Mesothelial cell of epicardium (in vitro differentiated cells): ENCODE measurements at regions not wholly inside any gene's neighbourhood (a gene's known extent, or its start where the extent isn't known, plus 50 kb on each side); places are given as distances from the start of the nearest gene placed in this dataset.
A peak's percentile ranks its signal among the peaks of the same experiment; 100 is the strongest.
"Not testable (repeated sequence)": the region's sequence is repeated elsewhere in the genome, so short reads cannot be mapped to it uniquely, and the experiment has no call there.

Experiments used
- DNase-seq, 2 experiments: peaks; one replicate each; pipeline ENCODE4 v3.0.0; 2021; ENCODE audit warnings: low spot score in 2 of 2; ENCODE audit not compliant: unreplicated experiment in 2 of 2
- H3K27ac Mint-ChIP-seq: 2 replicates; pipeline ENCODE4 v1.8.0; 2021; ENCODE audit warnings: mixed read lengths
- H3K27me3 Mint-ChIP-seq: 2 replicates; pipeline ENCODE4 v1.8.0; 2021; ENCODE audit warnings: low read depth, mixed read lengths
- H3K36me3 Mint-ChIP-seq: 2 replicates; pipeline ENCODE4 v1.8.0; 2021; ENCODE audit warnings: mixed read lengths
- H3K4me1 Mint-ChIP-seq: 2 replicates; pipeline ENCODE4 v1.8.0; 2021; ENCODE audit warnings: mixed read lengths
- H3K4me3 Mint-ChIP-seq: 2 replicates; pipeline ENCODE4 v1.8.0; 2021; ENCODE audit warnings: mild to moderate bottlenecking, moderate library complexity, mixed read lengths
- H3K9me3 Mint-ChIP-seq: 2 replicates; pipeline ENCODE4 v1.8.0; 2021; ENCODE audit warnings: mixed read lengths
- CTCF ChIP-seq: fragments of 200-600 bp; sonication (generic); IDR thresholded peaks from one replicate; pipeline ENCODE4 v1.5.0; 2021; ENCODE audit warnings: antibody characterized with exemption; ENCODE audit not compliant: unreplicated experiment

- no peaks in the 10 kb centered on the region for H3K27me3 Mint-ChIP-seq
- H3K36me3 Mint-ChIP-seq: no peaks in the 10 kb centered on the region
- no peak overlapping the region for H3K4me3 Mint-ChIP-seq
- TF ChIP-seq CTCF: no peak
- peak overlapping the region; percentile 14 for H3K27ac Mint-ChIP-seq
- peaks cover 16% of the 10 kb centered on the region for H3K9me3 Mint-ChIP-seq
- peaks cover 24% of the 10 kb centered on the region for H3K4me1 Mint-ChIP-seq
- DNase-seq: no peak
These were observed 268.2 kb upstream of the DAAM1 start for GRCh38 chr14:58920230-58920629.

- H3K27ac Mint-ChIP-seq, DNase-seq, H3K36me3 Mint-ChIP-seq, H3K4me3 Mint-ChIP-seq, H3K27me3 Mint-ChIP-seq: not testable (repeated sequence)
- peaks cover 23% of the 10 kb centered on the region for H3K9me3 Mint-ChIP-seq
- H3K4me1 Mint-ChIP-seq: peaks cover 21% of the 10 kb centered on the region
These were observed 266.1 kb upstream of the DAAM1 start for GRCh38 chr14:58922201-58922940.

GRCh38 chr14:58923751-58924405 lies 264.6 kb upstream of the DAAM1 start:
- Mint-ChIP-seq H3K9me3 (peaks cover 35% of the 10 kb centered on the region), H3K4me1 (peaks cover 16% of the 10 kb centered on the region), H3K36me3 (no peaks in the 10 kb centered on the region), H3K27me3 (no peaks in the 10 kb centered on the region), H3K4me3 (no peak overlapping the region), H3K27ac (no peak overlapping the region)
- no peak for DNase-seq
- no peak for TF ChIP-seq CTCF

DNA sequence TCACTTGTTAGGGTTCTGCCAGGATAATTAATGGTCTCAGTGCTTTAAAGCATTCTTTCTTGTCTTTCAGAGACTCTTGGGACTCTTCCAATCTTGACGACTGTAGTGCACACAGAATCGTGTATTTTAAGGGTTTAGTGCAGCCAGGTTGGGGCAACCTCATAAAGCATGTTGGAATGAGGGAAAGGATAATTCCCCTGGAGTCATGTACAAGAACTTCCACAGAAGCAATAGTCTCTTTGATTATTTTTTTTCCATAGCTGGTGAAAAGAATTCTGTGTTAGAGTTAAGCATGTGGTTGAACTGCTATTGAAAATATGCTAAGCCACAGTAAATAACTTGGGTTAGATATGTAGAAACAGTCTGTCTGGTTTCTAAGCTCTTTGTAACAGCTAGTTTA lies 246.8 kb upstream of the DAAM1 start:
- Mint-ChIP-seq H3K4me3 (no peak overlapping the region), H3K4me1 (peaks cover 49% of the 10 kb centered on the region), H3K36me3 (peaks cover 10% of the 10 kb centered on the region), H3K9me3 (peaks cover 16% of the 10 kb centered on the region), H3K27me3 (no peaks in the 10 kb centered on the region), H3K27ac (peak overlapping the region; percentile 52)
- no peak for TF ChIP-seq CTCF
- no peak for DNase-seq

DNA sequence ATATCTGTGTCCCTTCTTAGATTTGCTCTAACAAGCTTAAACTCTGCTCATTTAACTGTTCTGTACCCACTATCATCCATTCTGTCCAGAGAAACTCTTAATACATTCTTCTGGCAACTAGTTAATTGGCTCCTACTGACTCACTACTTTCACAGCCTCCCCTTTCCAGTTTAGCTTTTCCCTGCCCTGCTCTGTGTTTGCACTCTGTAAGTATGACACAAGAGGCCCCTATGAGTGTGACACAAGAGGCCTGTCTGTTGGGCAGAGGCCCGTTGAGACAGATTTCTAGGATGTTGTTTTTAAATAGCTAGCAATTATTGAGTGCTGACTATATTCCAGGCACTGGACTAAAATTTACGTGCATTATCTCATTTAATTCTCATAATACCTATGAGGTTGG lies 246.0 kb upstream of the DAAM1 start:
- no peak for TF ChIP-seq CTCF
- DNase-seq: no peak
- peak overlapping the region; percentile 52 for H3K27ac Mint-ChIP-seq
- H3K4me1 Mint-ChIP-seq: peaks cover 49% of the 10 kb centered on the region
- peaks cover 7% of the 10 kb centered on the region for H3K9me3 Mint-ChIP-seq
- H3K27me3 Mint-ChIP-seq: no peaks in the 10 kb centered on the region
- peaks cover 2% of the 10 kb centered on the region for H3K36me3 Mint-ChIP-seq
- H3K4me3 Mint-ChIP-seq: no peak overlapping the region

GRCh38 chr14:58944343-58944967 lies 244.0 kb upstream of the DAAM1 start:
- H3K27me3 Mint-ChIP-seq: no peaks in the 10 kb centered on the region
- TF ChIP-seq CTCF: no peak
- peak overlapping the region; percentile 45 for H3K27ac Mint-ChIP-seq
- H3K9me3 Mint-ChIP-seq: no peaks in the 10 kb centered on the region
- no peak for DNase-seq
- no peaks in the 10 kb centered on the region for H3K36me3 Mint-ChIP-seq
- H3K4me3 Mint-ChIP-seq: no peak overlapping the region
- H3K4me1 Mint-ChIP-seq: peaks cover 54% of the 10 kb centered on the region
